Mesothelial cell of epicardium (in vitro differentiated cells): ENCODE measurements at regions not wholly inside any gene's neighbourhood (a gene's known extent, or its start where the extent isn't known, plus 50 kb on each side); places are given as distances from the start of the nearest gene placed in this dataset.

Source experiments
- DNase-seq, 2 experiments: peaks; one replicate each; pipeline ENCODE4 v3.0.0; 2021; ENCODE audit warnings: low spot score in 2 of 2; ENCODE audit not compliant: unreplicated experiment in 2 of 2
- H3K27ac Mint-ChIP-seq: 2 replicates; pipeline ENCODE4 v1.8.0; 2021; ENCODE audit warnings: mixed read lengths
- H3K27me3 Mint-ChIP-seq: 2 replicates; pipeline ENCODE4 v1.8.0; 2021; ENCODE audit warnings: low read depth, mixed read lengths
- H3K36me3 Mint-ChIP-seq: 2 replicates; pipeline ENCODE4 v1.8.0; 2021; ENCODE audit warnings: mixed read lengths
- H3K4me1 Mint-ChIP-seq: 2 replicates; pipeline ENCODE4 v1.8.0; 2021; ENCODE audit warnings: mixed read lengths
- H3K4me3 Mint-ChIP-seq: 2 replicates; pipeline ENCODE4 v1.8.0; 2021; ENCODE audit warnings: mild to moderate bottlenecking, moderate library complexity, mixed read lengths
- H3K9me3 Mint-ChIP-seq: 2 replicates; pipeline ENCODE4 v1.8.0; 2021; ENCODE audit warnings: mixed read lengths
- TF ChIP-seq, protein P1 (sequence below): fragments of 200-600 bp; sonication (generic); IDR thresholded peaks from one replicate; pipeline ENCODE4 v1.5.0; 2021; ENCODE audit warnings: antibody characterized with exemption; ENCODE audit not compliant: unreplicated experiment

DNA sequence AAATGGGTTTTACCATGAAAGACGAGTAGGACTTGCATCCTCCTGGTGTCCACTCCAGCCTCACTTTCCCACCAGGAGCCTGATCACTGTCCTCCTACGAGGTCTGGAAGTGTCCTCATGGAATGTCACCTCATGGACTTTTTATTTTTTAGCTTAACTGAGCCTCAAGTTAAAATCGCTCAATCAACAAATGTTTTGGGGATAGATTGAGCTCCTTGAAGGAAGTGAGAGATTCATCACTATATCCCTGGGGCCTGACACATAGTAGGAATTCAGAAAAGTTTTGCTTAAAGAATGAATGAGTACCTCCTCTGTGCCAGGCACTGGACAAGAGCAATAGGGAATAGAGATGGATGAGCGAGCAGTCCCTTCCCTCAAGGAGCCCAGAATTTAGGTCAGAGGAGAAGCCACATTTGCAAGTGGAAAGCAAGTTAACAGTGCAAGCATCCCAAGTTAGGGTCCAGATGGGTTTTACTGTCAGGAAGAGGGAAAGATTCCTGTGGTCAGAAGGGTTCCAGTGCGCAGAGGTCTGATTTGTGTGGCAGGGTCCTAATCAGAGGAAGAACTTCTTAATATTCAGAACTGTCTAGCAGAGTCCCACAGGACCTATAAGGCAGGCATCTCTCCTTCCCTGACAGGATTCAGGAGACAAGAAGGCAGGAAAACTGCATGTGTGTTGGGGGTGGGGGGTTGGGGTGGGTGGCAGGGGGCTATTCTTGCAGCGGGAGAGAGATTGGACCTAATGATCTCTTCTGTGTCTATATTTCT, 67.0 kb downstream of the MYCN start:
- H3K9me3 Mint-ChIP-seq, result peaks cover 7% of the 10 kb centered on the region
- peaks cover 3% of the 10 kb centered on the region for H3K27me3 Mint-ChIP-seq
- TF ChIP-seq, protein P1, sequence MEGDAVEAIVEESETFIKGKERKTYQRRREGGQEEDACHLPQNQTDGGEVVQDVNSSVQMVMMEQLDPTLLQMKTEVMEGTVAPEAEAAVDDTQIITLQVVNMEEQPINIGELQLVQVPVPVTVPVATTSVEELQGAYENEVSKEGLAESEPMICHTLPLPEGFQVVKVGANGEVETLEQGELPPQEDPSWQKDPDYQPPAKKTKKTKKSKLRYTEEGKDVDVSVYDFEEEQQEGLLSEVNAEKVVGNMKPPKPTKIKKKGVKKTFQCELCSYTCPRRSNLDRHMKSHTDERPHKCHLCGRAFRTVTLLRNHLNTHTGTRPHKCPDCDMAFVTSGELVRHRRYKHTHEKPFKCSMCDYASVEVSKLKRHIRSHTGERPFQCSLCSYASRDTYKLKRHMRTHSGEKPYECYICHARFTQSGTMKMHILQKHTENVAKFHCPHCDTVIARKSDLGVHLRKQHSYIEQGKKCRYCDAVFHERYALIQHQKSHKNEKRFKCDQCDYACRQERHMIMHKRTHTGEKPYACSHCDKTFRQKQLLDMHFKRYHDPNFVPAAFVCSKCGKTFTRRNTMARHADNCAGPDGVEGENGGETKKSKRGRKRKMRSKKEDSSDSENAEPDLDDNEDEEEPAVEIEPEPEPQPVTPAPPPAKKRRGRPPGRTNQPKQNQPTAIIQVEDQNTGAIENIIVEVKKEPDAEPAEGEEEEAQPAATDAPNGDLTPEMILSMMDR, result no peak
- H3K4me3 Mint-ChIP-seq, result no peak overlapping the region
- H3K36me3 Mint-ChIP-seq, result no peaks in the 10 kb centered on the region
- H3K4me1 Mint-ChIP-seq, result peaks cover 7% of the 10 kb centered on the region
- DNase-seq, result no peak
- no peak overlapping the region for H3K27ac Mint-ChIP-seq

DNA sequence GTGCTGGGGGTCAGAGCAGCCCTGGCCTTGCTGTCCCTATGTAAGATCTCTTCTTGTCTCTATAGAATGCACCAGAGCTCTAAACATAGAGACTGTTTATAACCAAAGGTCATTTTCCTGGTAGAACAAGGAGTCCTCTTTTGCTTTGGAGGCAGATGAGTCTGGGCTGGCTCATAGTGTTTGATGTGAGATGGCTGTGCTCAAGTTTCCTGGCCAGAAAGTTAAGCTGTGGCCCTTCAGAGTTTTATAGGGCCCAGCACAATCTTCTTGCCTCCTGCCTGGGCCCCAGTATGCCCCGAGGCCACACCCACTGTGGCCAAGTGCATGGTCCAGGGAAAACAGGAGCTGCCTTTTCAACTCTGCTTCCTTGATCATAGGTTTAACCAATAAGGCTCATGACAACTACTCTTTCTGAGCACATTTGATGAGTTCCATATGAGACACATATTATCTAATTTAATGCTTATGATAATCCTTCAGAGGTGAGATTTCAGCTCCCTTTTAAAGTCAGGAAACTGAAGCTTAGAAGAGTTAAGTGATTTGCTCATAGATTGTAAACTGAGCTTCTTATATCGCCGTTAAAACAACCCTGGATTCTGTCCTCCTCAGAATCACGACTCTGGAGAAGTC, 66.3 kb downstream of the MYCN start:
- Mint-ChIP-seq H3K36me3 (no peaks in the 10 kb centered on the region), H3K4me3 (no peak overlapping the region), H3K27ac (no peak overlapping the region), H3K4me1 (peaks cover 2% of the 10 kb centered on the region), H3K9me3 (peaks cover 7% of the 10 kb centered on the region), H3K27me3 (peaks cover 3% of the 10 kb centered on the region)
- no peak for DNase-seq
- TF ChIP-seq, protein P1, result no peak

GRCh38 chr2:16005816-16006536, 65.6 kb downstream of the MYCN start:
- no peak for DNase-seq
- H3K4me1 Mint-ChIP-seq, result no peaks in the 10 kb centered on the region
- no peak overlapping the region for H3K4me3 Mint-ChIP-seq
- H3K27ac Mint-ChIP-seq, result no peak overlapping the region
- H3K27me3 Mint-ChIP-seq, result peaks cover 3% of the 10 kb centered on the region
- TF ChIP-seq, protein P1, result no peak
- H3K9me3 Mint-ChIP-seq, result peaks cover 7% of the 10 kb centered on the region
- H3K36me3 Mint-ChIP-seq, result no peaks in the 10 kb centered on the region

DNA sequence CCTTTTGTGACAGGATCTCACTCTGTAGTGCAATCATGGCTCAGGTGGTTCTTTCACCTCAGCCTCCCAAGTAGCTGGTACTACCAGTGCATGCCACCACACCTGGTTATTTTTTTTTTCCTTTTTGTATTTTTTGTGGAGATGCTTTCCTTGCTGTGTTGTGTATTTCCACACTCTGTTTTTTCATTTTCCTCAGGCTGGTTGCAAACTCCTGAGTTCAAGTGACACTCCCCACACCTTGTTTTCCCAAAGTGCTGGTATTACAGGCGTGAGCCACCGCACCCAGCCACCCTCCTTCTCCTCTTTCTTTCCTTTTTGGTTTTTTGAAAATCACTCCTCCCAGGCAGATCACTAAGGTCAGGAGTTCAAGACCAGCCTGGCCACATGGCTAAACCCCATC, 65.0 kb downstream of the MYCN start:
- no peaks in the 10 kb centered on the region for H3K36me3 Mint-ChIP-seq
- H3K4me1 Mint-ChIP-seq, result no peaks in the 10 kb centered on the region
- TF ChIP-seq, protein P1, result no peak
- peaks cover 3% of the 10 kb centered on the region for H3K27me3 Mint-ChIP-seq
- DNase-seq, result no peak
- no peak overlapping the region for H3K27ac Mint-ChIP-seq
- no peak overlapping the region for H3K4me3 Mint-ChIP-seq
- peaks cover 7% of the 10 kb centered on the region for H3K9me3 Mint-ChIP-seq

- H3K4me1 Mint-ChIP-seq, result no peaks in the 10 kb centered on the region
- no peak for DNase-seq
- TF ChIP-seq, protein P1, result no peak
- H3K9me3 Mint-ChIP-seq, result peaks cover 7% of the 10 kb centered on the region
- H3K27me3 Mint-ChIP-seq, result peaks cover 3% of the 10 kb centered on the region
- H3K4me3 Mint-ChIP-seq, result no peak overlapping the region
- no peaks in the 10 kb centered on the region for H3K36me3 Mint-ChIP-seq
- H3K27ac Mint-ChIP-seq, result no peak overlapping the region
Observed at GRCh38 chr2:16003809-16004208, 63.5 kb downstream of the MYCN start.
